ENCODE measurements at regions not wholly inside any gene's neighbourhood (a gene's known extent, or its start where the extent isn't known, plus 50 kb on each side); places are given as distances from the start of the nearest gene placed in this dataset.

- TF ChIP-seq, protein P1, sequence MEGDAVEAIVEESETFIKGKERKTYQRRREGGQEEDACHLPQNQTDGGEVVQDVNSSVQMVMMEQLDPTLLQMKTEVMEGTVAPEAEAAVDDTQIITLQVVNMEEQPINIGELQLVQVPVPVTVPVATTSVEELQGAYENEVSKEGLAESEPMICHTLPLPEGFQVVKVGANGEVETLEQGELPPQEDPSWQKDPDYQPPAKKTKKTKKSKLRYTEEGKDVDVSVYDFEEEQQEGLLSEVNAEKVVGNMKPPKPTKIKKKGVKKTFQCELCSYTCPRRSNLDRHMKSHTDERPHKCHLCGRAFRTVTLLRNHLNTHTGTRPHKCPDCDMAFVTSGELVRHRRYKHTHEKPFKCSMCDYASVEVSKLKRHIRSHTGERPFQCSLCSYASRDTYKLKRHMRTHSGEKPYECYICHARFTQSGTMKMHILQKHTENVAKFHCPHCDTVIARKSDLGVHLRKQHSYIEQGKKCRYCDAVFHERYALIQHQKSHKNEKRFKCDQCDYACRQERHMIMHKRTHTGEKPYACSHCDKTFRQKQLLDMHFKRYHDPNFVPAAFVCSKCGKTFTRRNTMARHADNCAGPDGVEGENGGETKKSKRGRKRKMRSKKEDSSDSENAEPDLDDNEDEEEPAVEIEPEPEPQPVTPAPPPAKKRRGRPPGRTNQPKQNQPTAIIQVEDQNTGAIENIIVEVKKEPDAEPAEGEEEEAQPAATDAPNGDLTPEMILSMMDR (IDR thresholded peaks at IDR 0.05), result no peak
- TF ChIP-seq POLR2A (IDR thresholded peaks at IDR 0.05), result no peak
These were observed 60.2 kb upstream of the SYTL5 start for GRCh38 chrX:37946197-37946596.

All from lower leg skin (tissue), 3 donors.